KMS-11 (cell line): ENCODE measurements at regions not wholly inside any gene's neighbourhood (a gene's known extent, or its start where the extent isn't known, plus 50 kb on each side); places are given as distances from the start of the nearest gene placed in this dataset.

Experiments
- H2AFZ ChIP-seq: fragments of 200-600 bp; sonication (generic); 2 replicates; pipeline ENCODE4 v1.6.1; 2016; ENCODE audit warnings: antibody characterized with exemption, mixed run types, low read depth
- H3K27ac ChIP-seq: fragments of 200-600 bp; sonication (generic); 2 replicates; pipeline ENCODE4 v1.6.1; 2016; ENCODE audit warnings: mild to moderate bottlenecking, mixed run types
- H3K27me3 ChIP-seq: fragments of 200-600 bp; sonication (generic); 2 replicates; pipeline ENCODE4 v1.6.1; 2017; ENCODE audit warnings: mild to moderate bottlenecking, low read depth, mixed run types, moderate library complexity; ENCODE audit not compliant: insufficient read depth
- H3K36me3 ChIP-seq: fragments of 200-600 bp; sonication (generic); 2 replicates; pipeline ENCODE4 v1.6.1; 2017; ENCODE audit warnings: mild to moderate bottlenecking, mixed run types; ENCODE audit not compliant: insufficient read depth
- H3K4me1 ChIP-seq: fragments of 200-600 bp; sonication (generic); 2 replicates; pipeline ENCODE4 v1.6.1; 2016; ENCODE audit warnings: mild to moderate bottlenecking, low read depth, mixed run types; ENCODE audit not compliant: poor library complexity, severe bottlenecking
- H3K4me2 ChIP-seq: fragments of 200-600 bp; sonication (generic); 2 replicates; pipeline ENCODE4 v1.7.0; 2016; ENCODE audit warnings: mild to moderate bottlenecking, mixed run types
- H3K4me3 ChIP-seq: fragments of 200-600 bp; sonication (generic); IDR thresholded peaks from 2 replicates; pipeline ENCODE4 v1.6.1; 2017; ENCODE audit warnings: low read depth, low read length, mixed read lengths; ENCODE audit not compliant: insufficient read depth
- H3K79me2 ChIP-seq: fragments of 200-600 bp; sonication (generic); 2 replicates; pipeline ENCODE4 v1.6.1; 2016; ENCODE audit warnings: low read depth, mixed run types; ENCODE audit not compliant: insufficient read depth
- H3K9ac ChIP-seq: fragments of 200-600 bp; sonication (generic); 2 replicates; pipeline ENCODE4 v1.6.1; 2016; ENCODE audit warnings: mild to moderate bottlenecking, mixed run types
- H4K20me1 ChIP-seq: fragments of 200-600 bp; sonication (generic); 2 replicates; pipeline ENCODE4 v1.6.1; 2016; ENCODE audit warnings: mild to moderate bottlenecking, mixed run types; ENCODE audit not compliant: insufficient read depth
- TF ChIP-seq, protein P1 (sequence below): fragments of 200-600 bp; sonication (generic); conservative IDR thresholded peaks from 2 replicates; pipeline ENCODE4 v1.6.1; 2017; ENCODE audit warnings: low read depth, mild to moderate bottlenecking, antibody characterized with exemption, low read length, moderate library complexity, mixed read lengths

DNA sequence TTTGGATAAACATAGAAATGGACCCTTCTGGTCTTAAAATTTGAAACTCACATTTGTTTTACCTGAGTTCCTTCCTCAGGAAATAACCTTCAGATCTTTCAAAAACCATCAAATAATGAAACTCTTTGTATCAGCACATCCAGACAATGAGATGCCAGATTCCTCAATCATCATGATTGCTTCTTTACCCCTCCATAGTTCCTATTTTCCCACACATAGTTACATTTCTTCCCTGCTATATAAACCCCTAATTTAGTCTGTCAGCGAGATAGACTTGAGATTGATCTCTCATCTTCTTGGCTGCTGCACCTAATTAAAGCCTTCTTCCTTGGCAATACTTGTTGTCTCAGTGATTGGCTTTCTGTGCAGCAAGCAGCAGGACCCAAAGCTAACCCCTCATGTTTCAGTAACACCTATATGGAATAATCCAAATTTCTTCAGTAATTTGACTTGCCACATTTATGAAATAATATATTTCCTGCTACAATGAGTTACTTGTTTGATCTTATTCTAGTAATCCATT, 83.9 kb upstream of the BANK1 start:
- no peaks in the 10 kb centered on the region for H3K79me2 ChIP-seq
- no peak overlapping the region for H2AFZ ChIP-seq
- H3K27me3 ChIP-seq: no peaks in the 10 kb centered on the region
- H3K4me1 ChIP-seq: no peaks in the 10 kb centered on the region
- H3K4me2 ChIP-seq: no peak overlapping the region
- TF ChIP-seq, protein P1, sequence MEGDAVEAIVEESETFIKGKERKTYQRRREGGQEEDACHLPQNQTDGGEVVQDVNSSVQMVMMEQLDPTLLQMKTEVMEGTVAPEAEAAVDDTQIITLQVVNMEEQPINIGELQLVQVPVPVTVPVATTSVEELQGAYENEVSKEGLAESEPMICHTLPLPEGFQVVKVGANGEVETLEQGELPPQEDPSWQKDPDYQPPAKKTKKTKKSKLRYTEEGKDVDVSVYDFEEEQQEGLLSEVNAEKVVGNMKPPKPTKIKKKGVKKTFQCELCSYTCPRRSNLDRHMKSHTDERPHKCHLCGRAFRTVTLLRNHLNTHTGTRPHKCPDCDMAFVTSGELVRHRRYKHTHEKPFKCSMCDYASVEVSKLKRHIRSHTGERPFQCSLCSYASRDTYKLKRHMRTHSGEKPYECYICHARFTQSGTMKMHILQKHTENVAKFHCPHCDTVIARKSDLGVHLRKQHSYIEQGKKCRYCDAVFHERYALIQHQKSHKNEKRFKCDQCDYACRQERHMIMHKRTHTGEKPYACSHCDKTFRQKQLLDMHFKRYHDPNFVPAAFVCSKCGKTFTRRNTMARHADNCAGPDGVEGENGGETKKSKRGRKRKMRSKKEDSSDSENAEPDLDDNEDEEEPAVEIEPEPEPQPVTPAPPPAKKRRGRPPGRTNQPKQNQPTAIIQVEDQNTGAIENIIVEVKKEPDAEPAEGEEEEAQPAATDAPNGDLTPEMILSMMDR: no peak
- H3K27ac ChIP-seq: no peak overlapping the region
- H4K20me1 ChIP-seq: no peaks in the 10 kb centered on the region
- H3K9ac ChIP-seq: no peak overlapping the region
- no peaks in the 10 kb centered on the region for H3K36me3 ChIP-seq
- no peak overlapping the region for H3K4me3 ChIP-seq

DNA sequence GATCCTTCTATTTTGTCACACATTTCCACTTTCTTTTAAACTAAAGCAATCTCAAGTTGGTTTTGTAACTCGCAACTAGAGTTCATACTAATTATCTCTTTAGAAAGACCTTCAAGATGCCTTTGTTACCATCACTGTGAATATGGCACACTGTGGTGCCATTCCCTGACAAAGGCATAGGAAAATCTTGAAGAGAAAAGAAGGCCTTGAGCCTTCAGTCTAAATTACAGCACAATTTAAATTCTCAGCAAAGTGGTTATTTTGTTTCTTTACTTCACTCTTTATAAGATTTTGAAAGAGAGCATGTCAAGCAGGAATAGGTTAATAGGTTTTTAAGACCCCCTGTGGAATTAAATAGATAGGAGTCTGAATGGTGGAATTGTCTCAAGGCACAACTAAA, 89.0 kb upstream of the BANK1 start:
- H3K27me3 ChIP-seq: no peaks in the 10 kb centered on the region
- H2AFZ ChIP-seq: no peak overlapping the region
- H3K27ac ChIP-seq: no peak overlapping the region
- H3K4me2 ChIP-seq: no peak overlapping the region
- no peak overlapping the region for H3K9ac ChIP-seq
- no peaks in the 10 kb centered on the region for H3K4me1 ChIP-seq
- no peak overlapping the region for H3K4me3 ChIP-seq
- no peaks in the 10 kb centered on the region for H4K20me1 ChIP-seq
- TF ChIP-seq, protein P1: no peak
- no peaks in the 10 kb centered on the region for H3K79me2 ChIP-seq
- H3K36me3 ChIP-seq: no peaks in the 10 kb centered on the region

DNA sequence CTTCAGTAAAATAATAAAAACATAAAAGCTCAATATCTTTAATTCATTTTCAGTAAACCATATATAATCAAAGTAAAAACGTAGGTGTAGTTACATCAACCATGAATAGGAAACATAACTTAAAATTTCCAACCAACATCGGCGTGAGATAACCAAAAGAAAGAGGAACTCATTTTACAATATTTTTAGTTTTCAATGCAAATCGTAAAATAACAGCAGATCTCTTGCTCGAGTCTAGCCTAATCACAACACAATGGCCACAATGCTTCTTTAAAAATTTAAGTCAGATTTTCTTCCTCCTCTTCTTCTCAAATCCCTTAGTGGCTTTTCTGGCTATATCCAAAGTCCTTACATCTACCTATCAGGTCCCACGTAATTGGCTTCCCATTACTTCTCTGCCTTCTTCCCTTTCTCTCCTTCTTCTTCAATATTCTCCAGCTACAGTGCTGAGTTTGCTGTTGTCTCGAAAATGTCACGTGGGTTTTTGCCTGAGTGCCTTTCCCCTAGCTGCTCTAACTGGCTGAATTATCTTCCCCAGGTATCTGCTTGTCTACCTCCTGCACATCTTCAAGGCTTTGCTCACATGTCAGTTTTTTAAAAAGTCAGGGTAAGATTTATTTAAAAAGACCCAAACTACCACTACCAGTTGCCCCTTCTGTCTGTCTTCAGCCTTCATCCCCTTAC, 90.9 kb upstream of the BANK1 start:
- TF ChIP-seq, protein P1: no peak
- Histone ChIP-seq H4K20me1 (no peaks in the 10 kb centered on the region), H3K4me1 (no peaks in the 10 kb centered on the region), H3K4me2 (no peak overlapping the region), H3K27me3 (no peaks in the 10 kb centered on the region), H3K36me3 (no peaks in the 10 kb centered on the region), H2AFZ (no peak overlapping the region), H3K79me2 (no peaks in the 10 kb centered on the region), H3K4me3 (no peak overlapping the region), H3K27ac (no peak overlapping the region), H3K9ac (no peak overlapping the region)

DNA sequence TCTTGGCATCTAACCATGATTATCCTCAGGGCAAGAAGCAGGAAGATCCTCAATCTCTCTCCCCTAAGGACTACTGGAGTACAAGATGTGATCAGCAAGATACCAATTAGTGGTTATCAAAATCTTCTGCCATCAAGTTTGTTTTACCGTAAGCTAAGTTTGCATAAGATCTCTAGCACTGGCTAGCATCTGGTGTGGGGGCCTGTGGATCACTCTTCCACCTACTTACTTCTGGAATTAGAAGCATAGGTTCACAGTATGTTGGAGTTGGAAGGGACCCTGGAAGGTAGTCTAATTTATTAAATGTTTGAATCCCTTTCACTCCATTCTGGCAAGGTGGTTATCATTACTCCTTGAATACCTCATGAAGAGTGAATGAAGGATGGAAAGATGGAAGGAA, 93.3 kb upstream of the BANK1 start:
- Histone ChIP-seq H4K20me1 (no peaks in the 10 kb centered on the region), H3K4me2 (no peak overlapping the region), H3K9ac (no peak overlapping the region), H3K4me1 (no peaks in the 10 kb centered on the region), H3K27ac (no peak overlapping the region), H3K4me3 (no peak overlapping the region), H3K79me2 (no peaks in the 10 kb centered on the region), H2AFZ (no peak overlapping the region), H3K36me3 (no peaks in the 10 kb centered on the region), H3K27me3 (no peaks in the 10 kb centered on the region)
- TF ChIP-seq, protein P1: no peak
